GM21515 (cell line): ENCODE measurements at regions not wholly inside any gene's neighbourhood (a gene's known extent, or its start where the extent isn't known, plus 50 kb on each side); places are given as distances from the start of the nearest gene placed in this dataset.

Experiments used
- ATAC-seq: cut with Tn5 transposase; IDR thresholded peaks from one replicate; pipeline ENCODE4 v1.9.1; 2021; ENCODE audit not compliant: unreplicated experiment

DNA sequence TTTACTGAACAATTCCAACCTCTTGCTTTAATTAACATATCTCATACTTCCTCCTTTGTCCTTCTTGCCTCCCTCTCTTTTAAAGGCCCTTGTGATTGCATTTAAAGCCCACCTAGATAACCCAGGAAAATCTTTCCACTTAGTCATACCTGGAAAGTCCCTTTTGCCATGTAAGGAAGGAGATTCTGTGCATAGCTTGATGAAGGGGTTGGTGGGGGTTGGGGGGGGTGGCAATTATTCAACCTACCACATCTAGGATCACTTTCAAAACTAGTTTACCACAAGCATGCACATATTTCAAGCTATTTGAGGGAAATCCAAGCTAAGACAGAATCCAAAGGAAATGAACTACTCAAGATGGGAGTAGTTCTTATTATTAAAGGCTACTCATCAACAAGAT, 249.1 kb upstream of the PTBP2 start:
- ATAC-seq = no peak

DNA sequence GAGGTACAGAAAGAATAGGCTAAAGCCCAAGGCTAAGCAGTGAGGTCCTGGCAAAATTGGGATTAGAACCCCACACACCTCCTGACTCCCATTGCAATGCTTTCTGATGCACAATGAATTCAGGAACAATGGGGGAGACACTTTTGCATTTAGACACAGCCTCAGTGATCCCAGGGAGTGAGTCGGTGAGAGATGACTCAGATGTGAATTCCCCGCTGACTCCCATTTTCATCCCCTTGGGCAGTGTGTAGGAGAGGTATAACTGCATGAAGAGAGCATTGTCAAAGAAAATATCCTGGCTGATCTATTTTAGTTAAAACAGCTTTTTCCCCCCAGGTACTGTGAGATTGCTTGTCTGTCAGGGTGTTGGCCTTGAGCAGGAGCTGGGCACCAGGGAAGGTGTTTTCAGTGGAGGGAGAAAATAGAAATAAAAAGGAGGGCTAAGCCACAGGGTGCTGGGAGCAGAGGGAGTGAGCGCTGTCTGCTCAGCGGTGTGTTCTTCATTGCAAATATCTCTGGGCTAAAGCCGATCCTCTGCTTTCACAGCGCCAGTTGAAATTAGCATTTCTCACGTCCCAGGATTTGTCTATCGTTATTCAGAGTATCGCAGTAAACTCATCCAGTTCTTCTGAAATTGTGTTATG, 247.7 kb upstream of the PTBP2 start:
- no peak for ATAC-seq

DNA sequence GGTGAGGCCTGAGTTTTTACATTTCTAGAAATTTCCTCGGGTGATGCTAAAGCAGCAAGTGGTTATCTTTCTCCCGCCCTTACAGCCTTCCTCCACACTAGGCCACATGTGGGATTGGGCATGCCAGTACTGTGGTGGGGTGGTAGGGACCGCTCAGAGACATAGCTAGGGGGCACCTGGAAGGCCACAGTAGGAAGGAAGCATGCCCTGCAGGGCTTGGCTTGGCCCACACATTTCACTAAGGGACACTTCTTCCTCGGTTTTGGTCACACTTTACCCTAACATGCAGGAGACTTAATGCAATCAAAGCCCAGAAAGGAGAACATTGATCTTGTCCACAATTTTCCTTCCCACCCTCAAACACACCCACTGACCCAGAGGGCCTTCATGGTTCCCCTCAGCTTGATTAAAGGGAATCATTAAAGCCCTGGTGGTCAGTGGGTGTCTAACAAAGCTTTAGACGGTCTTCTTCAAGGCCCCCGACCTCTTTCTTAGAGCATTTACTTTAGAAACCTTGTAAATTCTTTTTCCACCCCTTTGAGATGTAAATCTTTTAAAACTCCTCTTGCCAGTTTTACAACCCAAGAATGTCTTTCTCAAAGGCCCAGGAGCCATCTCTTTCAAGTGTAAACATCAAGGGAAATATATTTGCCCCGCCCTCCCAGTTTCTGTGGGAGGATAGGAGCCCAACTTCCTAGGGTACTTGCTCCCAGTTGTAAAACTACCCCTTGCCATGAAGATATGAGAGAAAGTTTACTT, 246.4 kb upstream of the PTBP2 start:
- no peak for ATAC-seq

DNA sequence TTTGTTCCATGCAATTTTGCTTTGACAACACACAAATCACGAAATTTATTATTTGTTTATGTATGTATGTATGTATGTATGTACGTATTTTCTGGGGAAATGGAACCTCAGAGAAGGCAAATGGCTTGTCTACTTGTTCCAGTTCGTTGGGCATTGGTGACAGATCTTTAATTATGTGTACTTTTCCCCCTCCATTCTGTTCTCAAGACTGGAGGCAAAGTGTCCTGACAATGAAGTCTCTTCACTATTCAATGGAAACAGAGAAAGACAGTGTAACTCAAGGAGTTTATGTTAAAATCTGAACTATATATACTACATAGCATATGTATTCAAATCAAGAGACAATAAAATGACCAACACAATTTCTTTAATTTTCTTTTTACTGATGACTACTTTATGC, 245.7 kb upstream of the PTBP2 start:
- ATAC-seq = no peak

DNA sequence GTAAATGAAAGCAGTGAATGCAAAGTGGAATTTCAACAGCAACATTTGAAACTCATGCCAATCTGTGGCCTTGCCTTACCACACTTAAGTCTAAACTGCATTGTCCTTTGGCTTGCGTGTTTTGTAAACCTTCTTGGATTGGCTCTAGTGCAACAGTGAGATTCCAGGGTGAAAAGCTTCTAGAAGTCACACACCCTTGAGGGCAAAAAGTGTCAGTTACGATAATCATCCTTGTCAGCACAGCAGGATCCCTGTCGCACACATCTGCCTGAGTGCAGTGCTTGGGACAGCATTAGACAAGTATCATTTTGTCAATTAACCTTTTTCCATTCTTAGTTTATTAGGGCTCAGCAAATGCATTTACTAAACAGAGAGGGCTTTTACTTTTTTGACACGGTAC, 243.4 kb upstream of the PTBP2 start:
- no peak for ATAC-seq

DNA sequence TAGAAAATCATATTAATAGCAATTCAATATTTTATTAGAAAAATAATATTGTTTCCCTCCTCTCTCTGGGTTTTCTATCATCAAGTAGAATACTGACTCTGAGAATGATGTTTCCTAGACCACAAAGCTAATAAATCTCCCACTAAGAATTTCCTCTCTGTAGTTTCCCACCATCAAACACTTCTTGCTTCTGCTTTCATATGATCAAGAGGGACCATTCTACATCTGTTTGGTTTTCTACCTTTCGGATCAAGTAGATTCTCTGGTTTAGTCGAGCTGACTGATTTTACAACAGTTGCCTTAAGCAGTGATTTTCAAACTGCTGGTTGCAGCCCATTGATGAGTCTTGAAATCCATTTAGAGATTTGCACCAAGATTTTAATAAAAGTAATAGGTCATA, 240.2 kb upstream of the PTBP2 start:
- no peak for ATAC-seq

DNA sequence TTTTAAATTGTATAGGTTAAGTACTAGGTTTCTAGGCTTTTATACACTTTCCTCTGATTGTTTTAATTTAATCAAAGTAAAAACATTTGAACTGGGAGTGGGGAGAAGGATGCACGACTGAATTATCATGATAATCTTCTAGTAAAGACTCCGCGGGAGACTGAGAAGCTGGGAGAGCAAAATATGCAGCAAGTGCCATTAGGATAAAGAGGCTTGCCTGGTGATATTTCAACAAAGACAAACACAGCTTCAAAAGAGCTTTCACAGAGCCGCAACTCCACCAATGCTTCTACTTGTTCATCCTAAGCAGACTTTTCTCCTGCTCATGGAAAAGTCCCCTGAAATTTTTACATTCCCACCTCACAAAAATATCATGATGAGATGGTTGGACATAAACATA, 239.0 kb upstream of the PTBP2 start:
- no peak for ATAC-seq

DNA sequence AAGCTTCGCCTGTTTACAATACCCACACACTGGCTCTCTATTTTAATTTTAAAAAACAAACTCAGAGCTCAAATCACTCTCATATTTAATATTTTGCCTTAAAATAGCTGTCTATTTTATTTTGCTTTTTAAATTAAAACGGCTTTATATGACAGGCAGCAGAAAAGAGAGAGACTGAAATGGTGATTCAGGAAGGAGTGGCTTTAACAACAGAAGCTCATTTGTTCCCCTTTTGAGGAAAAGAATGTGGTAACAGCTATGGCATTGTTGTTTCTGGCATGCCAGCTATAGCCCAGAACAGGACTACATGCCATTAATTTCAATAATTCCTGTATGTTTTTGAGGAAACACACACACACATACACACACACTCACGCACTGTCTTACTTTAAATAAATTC, 234.2 kb upstream of the PTBP2 start:
- no peak for ATAC-seq

DNA sequence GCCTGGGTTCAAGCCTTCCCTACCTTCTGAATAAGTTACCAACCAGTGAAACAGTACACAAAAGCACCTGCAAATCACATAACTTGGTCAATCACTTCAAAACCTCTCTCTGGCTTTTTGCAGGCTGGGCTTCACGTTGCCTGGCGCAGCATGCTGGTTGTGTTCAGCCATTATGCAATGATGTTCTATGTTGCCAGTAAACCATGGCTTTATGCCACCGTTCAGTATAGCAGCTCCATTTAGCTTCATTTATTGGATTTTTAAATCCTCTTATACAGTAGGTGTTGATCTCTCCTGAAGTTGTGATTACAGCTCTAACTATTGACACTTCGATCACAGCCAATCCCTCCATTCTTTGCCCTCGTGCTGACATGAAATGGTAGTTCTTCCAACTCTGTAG, 233.6 kb upstream of the PTBP2 start:
- no peak for ATAC-seq

DNA sequence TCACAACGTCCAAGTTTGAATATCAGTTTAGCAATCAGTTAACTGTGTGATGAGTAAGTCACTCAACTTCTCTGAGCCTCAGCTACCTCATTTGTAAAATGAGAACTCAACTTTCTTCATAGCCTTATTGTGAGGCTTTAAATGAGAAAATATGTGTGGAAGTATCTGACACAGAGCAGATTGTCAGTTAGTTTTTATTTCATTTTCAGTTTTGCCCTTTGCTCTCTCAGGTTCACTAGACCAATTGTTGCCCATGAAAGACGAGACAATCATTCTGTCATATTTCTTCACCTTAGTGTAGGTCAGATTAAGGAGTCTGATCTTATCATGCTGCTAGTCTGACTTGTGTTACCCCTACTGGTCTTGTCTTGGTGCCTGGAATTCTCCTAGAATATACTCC, 232.8 kb upstream of the PTBP2 start:
- ATAC-seq = peak; percentile 61

DNA sequence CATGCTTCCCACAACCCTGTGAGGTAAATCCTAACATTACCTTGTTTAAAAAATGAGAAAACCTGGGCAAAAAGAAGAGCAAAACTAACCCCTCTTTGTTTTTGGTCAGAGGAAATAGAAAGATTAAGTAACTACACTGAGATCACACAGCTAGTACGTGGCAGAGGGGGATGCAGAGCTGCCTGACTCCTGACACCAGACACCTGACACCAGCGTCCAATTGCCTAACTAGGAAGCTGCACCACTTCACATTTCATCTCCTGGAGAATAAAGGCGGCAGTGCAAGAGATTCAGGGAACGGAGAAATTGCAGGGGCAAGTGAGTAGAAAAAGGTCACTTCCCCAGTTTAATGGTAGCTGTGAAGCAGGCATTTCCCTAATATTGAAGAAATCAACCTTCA, 229.3 kb upstream of the PTBP2 start:
- no peak for ATAC-seq

DNA sequence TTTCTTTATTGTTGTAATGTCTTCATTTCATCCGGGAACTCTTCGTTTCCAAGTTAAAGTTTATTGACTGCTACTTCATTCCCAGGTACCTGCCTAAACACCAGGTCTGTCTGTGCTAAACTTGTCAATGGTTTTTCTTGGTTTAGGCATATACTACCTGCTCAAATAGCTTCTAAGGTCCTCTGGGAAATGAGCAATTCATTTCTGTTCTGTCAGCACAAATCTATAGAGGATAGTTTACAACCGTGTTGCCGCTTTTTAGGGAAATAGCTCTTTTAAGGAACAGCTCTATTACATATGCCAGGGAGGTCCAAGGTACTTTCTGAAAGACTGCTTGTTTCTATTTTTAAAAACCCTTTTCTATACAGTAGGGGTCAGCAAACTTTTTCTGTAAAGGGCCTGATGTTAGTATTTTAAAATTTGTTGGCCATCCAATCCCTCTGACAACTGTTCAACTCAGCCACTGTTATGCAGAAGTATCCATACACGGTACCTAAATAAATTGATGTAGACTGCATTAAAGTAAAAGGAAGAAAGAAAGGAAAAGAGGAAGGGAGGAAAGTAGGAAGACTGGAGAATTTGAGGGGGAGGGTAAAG, 222.7 kb upstream of the PTBP2 start:
- ATAC-seq = no peak

DNA sequence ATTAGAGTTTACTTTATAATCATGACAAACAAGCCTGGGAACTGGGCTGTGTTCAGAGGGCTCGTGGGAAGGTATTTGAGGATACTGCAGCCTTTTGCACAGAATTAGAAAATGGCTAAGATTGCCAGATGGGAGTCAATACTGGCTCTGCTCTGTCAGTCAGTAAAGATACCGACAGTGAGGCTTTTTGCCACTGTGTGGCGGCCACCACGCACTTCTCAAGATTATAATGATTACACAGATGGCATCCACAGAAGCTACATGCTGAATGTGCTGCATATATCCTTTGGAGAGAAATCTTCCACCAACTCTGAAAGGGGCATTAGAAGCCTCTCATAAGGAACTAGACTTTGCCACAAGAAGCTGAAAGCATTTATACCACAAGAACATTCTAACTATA, 213.4 kb upstream of the PTBP2 start:
- no peak for ATAC-seq

DNA sequence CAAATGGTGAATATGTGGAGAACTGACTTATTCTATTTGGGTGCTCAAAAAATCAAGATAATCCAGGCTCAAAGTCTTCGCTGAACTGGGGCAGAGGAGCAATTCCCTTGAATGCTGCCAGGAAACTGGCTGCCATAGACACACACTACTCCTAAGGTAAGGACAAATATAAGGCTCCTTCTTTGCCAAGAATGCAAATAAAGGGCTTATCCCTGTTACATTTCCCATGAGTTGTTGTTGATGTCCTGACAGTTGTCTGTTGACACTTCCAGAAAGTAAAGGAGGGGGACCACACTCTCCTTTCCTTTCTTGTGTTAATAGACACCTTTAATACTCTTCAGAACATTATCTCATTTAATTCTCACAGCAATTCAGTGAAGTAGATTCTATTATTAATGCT, 212.2 kb upstream of the PTBP2 start:
- no peak for ATAC-seq

DNA sequence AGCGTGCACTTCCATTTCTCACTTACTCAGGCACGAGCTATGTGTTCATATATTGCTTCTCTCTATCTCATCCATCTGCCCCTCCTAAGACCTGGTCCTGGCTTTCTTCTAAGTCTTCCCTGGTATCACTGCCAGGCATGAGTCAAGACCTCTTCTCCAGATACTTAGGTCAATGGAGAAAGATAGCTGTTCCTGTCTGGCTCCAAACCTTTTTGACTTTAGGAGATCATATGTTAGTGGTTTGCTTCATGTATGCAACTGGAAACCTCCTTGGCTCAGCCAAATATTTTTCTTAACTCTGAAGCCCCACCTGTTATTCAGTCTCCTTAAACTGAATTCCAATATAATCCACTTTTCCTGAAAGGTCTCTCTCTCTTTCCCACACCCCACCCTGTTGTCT, 211.6 kb upstream of the PTBP2 start:
- no peak for ATAC-seq

DNA sequence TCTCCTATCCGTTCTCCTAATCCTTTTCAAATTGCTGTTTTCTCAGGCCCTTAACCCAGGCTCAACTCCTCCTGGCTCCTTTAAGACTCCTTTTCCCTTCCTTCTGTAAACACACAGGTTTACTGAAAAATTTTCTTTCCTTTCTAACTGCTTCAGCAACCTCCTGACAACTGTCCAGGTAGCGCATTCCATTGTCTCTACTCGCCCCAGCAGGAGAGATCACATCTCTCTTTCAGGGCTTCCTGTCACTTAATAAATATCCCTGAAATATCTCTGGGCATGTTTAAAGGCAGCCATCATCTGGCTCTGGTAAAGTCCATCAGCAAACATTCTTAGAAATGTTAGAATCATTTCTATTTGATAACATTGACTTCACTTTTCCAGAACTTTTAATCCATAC, 211.2 kb upstream of the PTBP2 start:
- no peak for ATAC-seq

DNA sequence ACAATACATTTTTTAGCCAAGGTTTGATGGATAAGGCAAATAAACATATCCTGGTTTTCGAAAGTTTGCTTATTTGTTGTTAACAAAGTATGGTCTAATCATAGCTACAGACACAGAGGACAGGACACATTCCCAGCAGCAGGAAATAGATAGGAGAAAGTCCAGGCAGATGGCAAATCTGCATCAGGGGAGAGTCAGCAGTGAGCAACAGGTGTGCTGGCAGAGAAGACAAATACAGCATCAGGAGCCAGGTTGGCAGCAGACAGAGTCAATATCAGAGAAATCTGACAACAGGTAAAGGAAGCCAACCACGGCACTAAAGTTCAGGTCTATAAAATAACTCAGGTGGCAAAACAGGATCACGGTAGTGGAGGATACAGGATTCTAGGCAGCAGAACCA, 210.7 kb upstream of the PTBP2 start:
- ATAC-seq = no peak

DNA sequence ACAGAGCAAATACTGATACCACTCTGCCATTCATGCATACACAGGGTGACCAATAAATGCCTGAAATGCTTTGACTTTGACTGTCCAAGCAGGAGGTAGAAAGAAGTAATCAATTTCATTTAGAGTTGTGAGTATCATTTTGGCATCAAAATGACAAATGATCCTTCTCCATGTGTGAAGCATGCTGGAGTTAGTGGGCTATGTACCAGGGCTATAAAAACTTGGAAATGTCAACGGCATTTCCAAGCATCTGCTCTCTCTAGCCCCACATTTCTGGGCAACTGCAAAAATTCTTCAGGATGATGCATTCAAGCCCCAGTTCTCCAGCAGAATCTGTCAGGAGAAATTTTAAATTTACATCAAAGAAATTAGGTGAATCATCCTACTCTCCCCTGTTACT, 208.4 kb upstream of the PTBP2 start:
- no peak for ATAC-seq

DNA sequence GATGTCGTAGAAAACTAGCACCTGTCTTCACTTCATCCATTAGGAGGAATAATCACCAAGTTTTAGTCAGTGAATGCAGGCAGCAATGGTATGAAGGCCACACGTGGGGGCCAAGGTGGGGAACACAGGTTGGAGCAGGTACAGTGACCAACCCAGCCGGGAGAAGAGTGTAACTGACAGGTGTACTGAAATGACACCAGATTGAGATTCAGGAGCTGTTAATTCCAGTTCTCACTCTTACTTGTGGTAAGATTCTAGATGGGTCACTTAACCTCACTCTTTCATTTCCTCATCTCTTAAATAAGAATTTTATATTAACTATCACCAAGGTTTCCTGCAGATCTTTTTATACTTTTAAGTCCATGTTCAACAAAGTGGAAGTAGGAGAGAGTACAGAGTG, 206.2 kb upstream of the PTBP2 start:
- peak; percentile 92 for ATAC-seq

DNA sequence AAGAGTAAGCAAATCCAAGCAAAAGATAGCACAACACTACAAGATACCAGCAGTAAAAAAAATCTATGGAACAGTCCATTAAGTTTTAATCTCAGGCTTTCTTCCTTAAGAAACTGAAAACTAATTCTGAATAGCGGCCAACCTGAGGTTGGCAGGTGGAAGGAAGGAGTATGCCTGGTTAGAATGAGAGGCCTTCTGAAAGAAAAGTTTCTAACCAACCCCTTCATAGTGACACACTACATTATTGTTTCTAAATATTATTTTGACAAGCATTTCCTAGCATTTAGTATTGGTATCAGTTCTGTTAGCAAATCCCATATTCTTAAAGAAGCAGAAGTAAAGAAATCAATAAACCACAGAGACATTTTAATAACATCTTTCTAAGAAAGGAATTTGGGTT, 205.7 kb upstream of the PTBP2 start:
- ATAC-seq = peak; percentile 50

DNA sequence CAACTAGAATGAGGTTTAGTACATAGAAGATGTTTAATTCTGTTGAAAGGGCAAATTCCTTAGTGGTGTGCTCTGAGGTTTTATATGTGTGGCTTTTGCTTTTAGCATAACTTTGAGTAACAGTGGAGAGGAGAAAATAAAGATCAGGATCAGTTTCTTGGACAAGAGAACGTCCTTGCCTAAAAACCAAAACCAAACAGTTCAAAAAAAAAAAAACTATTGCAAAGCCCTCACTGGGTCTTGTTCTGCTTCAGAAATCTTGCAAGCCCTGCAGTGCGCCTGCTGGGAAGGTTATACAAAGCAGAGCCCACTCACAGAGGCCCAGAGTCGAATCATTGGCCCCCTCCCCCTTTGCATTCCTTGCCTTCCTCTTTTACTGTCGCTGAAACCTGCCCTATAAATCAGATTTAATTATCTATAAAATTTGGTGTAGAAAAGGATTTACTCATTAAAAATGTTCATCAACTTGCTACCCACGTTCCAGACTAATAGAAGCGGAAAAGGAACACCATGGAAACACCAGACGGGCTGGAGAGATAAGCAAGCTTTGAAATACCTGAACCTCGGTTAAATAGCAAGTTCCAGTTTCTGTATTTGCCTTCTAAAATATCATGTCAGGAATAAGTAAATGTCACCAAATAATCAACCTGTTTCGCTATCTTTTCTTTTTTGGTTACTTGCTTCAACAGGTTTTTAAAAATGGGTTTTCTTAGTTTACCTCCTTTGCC, 201.6 kb upstream of the PTBP2 start:
- ATAC-seq = no peak

DNA sequence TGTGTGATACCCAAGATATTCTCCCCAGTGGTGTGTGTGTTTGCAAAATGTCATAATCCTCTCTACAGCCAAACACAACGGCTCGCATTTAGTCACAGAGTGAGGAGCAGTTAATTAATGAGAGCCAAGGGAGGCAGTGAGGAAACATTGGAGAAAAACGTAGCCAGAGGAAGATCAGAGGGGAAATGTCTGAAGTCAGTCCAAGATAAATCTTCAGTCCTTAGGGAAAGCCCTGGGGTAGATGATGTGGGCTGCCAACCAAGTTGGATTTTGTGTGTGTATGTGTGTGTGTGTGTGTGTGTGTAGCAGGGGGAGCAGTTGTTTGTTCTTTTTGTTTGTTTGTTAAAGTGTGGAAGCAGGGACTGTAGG, 201.0 kb upstream of the PTBP2 start:
- no peak for ATAC-seq
